Duodenal mucosa (tissue), 2 donors: ENCODE measurements at regions not wholly inside any gene's neighbourhood (a gene's known extent, or its start where the extent isn't known, plus 50 kb on each side); places are given as distances from the start of the nearest gene placed in this dataset.

Source experiments
- H3K27ac ChIP-seq: one replicate; pipeline ENCODE4 v1.7.0; 2013; ENCODE audit warnings: low read depth, low read length
- H3K27me3 ChIP-seq, 2 donors: one replicate each; pipeline ENCODE4 v1.7.0; 2013; ENCODE audit warnings: low read length in 2 of 2, control low read depth in 1 of 2; ENCODE audit not compliant: insufficient read depth in 2 of 2, control insufficient read depth in 1 of 2
- H3K36me3 ChIP-seq, 2 donors: one replicate each; pipeline ENCODE4 v1.7.0; 2013; ENCODE audit warnings: low read length in 2 of 2, control low read depth in 1 of 2; ENCODE audit not compliant: insufficient read depth in 2 of 2, control insufficient read depth in 1 of 2
- H3K4me1 ChIP-seq, 2 donors: one replicate each; pipeline ENCODE4 v1.7.0; 2013; ENCODE audit warnings: low read length in 2 of 2, control low read depth in 1 of 2; ENCODE audit not compliant: insufficient read depth in 2 of 2, control insufficient read depth in 1 of 2
- H3K4me3 ChIP-seq, 2 donors: one replicate each; pipeline ENCODE4 v1.7.0; 2013; ENCODE audit warnings: low read length in 2 of 2, low read depth in 1 of 2
- H3K9ac ChIP-seq, 2 donors: one replicate each; pipeline ENCODE4 v1.7.0; 2013; ENCODE audit warnings: low read length in 2 of 2, low read depth in 1 of 2
- H3K9me3 ChIP-seq, 2 donors: one replicate each; pipeline ENCODE4 v1.7.0; 2013; ENCODE audit warnings: low read length in 2 of 2, control low read depth in 1 of 2; ENCODE audit not compliant: control insufficient read depth in 1 of 2

GRCh38 chr1:239616673-239617072, 230.3 kb downstream of the CHRM3 start:
- no peaks in the 10 kb centered on the region for H3K36me3 ChIP-seq
- no peak overlapping the region for H3K27ac ChIP-seq
- H3K9me3 ChIP-seq: no peaks in the 10 kb centered on the region
- H3K9ac ChIP-seq: no peak overlapping the region
- no peaks in the 10 kb centered on the region for H3K4me1 ChIP-seq
- no peak overlapping the region for H3K4me3 ChIP-seq
- H3K27me3 ChIP-seq: no peaks in the 10 kb centered on the region

DNA sequence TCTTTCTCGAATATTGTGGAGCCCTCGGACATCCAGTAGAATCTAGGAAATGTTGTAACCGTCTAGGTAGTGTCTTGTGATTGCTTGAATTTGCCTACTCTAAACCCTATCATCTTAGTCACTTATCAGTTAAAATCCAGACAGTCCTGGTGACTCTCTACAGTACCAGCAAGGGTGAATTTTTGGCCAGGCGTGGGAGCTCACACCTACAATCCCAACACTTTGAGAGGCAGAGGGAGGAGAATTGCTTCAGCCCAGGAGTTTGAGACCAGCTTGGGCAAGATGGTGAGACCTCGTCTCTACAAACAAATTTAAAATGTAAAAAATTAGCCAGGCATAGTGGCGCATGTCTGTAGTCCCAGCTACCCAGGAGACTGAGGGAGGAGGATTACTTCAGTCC, 230.9 kb downstream of the CHRM3 start:
- Histone ChIP-seq H3K9ac (no peak overlapping the region), H3K27me3 (no peaks in the 10 kb centered on the region), H3K36me3 (no peaks in the 10 kb centered on the region), H3K27ac (no peak overlapping the region), H3K4me1 (no peaks in the 10 kb centered on the region), H3K4me3 (no peak overlapping the region), H3K9me3 (no peaks in the 10 kb centered on the region)

DNA sequence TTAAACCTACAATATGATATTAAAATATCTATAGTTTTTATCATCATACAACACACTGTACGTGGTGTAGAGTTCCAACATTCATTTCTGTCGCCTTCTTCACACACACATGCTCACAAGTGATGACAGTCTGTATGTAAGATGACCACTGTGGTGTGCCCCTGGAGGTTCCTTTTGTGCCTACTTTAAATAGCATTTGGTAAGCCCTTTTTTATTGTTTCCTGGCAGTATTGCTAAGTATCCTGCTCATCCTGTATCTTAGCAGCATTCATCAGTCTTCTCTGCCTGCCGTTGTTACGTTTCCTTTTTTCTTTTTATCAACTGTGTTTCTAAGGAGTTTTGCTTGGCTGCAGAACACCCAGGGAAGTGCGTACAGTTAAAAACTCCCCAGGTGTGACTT, 231.4 kb downstream of the CHRM3 start:
- no peak overlapping the region for H3K4me3 ChIP-seq
- peaks cover 0 to 3% of the 10 kb centered on the region in 2 donors for H3K9me3 ChIP-seq
- no peaks in the 10 kb centered on the region for H3K4me1 ChIP-seq
- H3K27ac ChIP-seq: no peak overlapping the region
- H3K36me3 ChIP-seq: no peaks in the 10 kb centered on the region
- H3K27me3 ChIP-seq: no peaks in the 10 kb centered on the region
- H3K9ac ChIP-seq: no peak overlapping the region

DNA sequence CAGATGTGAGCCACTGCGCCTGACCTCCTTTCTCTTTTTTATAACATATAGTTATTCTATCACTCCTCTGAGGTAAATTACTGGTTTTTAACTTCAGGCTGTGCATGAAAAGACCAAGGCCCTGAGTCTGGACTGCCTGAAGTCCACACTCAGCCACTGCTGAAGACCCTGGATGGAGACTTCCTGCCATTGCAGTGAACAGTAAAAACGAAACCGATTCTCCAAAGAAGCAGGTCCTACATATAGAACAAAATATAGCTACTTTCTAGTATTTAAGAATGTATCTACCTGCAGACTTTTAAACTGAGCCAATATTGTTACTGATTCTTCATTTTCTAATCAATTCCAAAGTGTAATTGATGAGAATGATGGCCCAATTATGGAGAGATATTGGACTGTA, 232.8 kb downstream of the CHRM3 start:
- Histone ChIP-seq H3K27ac (no peak overlapping the region), H3K4me1 (no peaks in the 10 kb centered on the region), H3K4me3 (no peak overlapping the region), H3K9me3 (peaks cover 0 to 3% of the 10 kb centered on the region in 2 donors), H3K36me3 (no peaks in the 10 kb centered on the region), H3K27me3 (no peaks in the 10 kb centered on the region), H3K9ac (no peak overlapping the region)

DNA sequence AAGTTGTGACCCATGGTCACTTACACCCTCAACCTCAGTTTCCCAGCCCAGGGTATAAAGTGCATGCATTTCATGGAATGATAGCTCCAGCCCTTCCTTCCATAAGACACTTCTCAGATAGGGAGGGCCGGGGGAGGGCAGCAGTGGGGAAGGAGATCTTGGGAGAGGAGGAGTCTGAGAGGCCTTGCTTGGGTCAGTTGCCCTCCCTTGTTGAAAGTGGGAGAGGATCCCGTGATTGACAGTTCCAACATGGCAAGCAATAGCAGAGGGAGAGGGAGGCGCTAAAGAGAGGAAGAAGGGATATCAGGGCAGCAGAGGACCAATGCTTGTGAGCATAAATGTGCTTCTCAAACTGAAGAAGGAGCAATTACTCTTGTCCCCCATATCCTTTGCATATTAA, 244.4 kb downstream of the CHRM3 start:
- no peak overlapping the region for H3K27ac ChIP-seq
- no peak overlapping the region for H3K9ac ChIP-seq
- no peaks in the 10 kb centered on the region for H3K27me3 ChIP-seq
- H3K9me3 ChIP-seq: peaks cover 0 to 3% of the 10 kb centered on the region in 2 donors
- no peaks in the 10 kb centered on the region for H3K36me3 ChIP-seq
- no peak overlapping the region for H3K4me3 ChIP-seq
- no peaks in the 10 kb centered on the region for H3K4me1 ChIP-seq

DNA sequence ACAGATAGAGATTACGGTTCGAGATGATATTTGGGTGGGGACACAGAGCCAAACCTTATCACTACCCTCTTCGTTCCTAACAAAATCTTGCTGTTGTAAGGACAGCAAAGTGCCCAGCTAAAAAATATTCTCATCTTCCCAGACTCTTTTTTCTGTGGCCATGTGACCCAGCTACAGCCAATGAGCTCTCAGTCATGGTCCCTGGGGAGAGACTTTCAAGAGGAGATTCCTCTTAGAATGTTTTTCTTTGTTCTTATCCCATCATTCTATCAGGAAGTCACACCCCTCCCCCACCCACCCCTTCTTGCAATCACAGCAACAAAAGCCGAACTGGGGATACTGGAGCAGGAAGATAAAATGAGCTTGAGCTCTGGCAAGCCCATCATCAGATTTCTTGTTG, 247.1 kb downstream of the CHRM3 start:
- Histone ChIP-seq H3K9ac (no peak overlapping the region), H3K4me1 (no peaks in the 10 kb centered on the region), H3K27me3 (no peaks in the 10 kb centered on the region), H3K9me3 (peaks cover 0 to 3% of the 10 kb centered on the region in 2 donors), H3K27ac (no peak overlapping the region), H3K4me3 (no peak overlapping the region), H3K36me3 (no peaks in the 10 kb centered on the region)

- Histone ChIP-seq H3K9me3 (peaks cover 0 to under 1% of the 10 kb centered on the region in 2 donors), H3K4me3 (no peak overlapping the region), H3K27me3 (no peaks in the 10 kb centered on the region), H3K4me1 (no peaks in the 10 kb centered on the region), H3K36me3 (no peaks in the 10 kb centered on the region), H3K9ac (no peak overlapping the region), H3K27ac (no peak overlapping the region)
Measured at GRCh38 chr1:239635276-239635675, 248.9 kb downstream of the CHRM3 start.

- H3K4me3 ChIP-seq: no peak overlapping the region
- no peak overlapping the region for H3K27ac ChIP-seq
- no peaks in the 10 kb centered on the region for H3K36me3 ChIP-seq
- no peaks in the 10 kb centered on the region for H3K27me3 ChIP-seq
- no peaks in the 10 kb centered on the region for H3K4me1 ChIP-seq
- H3K9ac ChIP-seq: no peak overlapping the region
- H3K9me3 ChIP-seq: no peaks in the 10 kb centered on the region
Measured at GRCh38 chr1:239636347-239636746, 250.0 kb downstream of the CHRM3 start.

- Histone ChIP-seq H3K27ac (no peak overlapping the region), H3K9me3 (no peaks in the 10 kb centered on the region), H3K27me3 (no peaks in the 10 kb centered on the region), H3K9ac (no peak overlapping the region), H3K4me3 (no peak overlapping the region), H3K4me1 (no peaks in the 10 kb centered on the region), H3K36me3 (no peaks in the 10 kb centered on the region)
Measured at GRCh38 chr1:239644604-239645003, 258.2 kb downstream of the CHRM3 start.

GRCh38 chr1:239647045-239647444, 260.7 kb downstream of the CHRM3 start:
- no peak overlapping the region for H3K9ac ChIP-seq
- no peaks in the 10 kb centered on the region for H3K36me3 ChIP-seq
- no peak overlapping the region for H3K27ac ChIP-seq
- H3K4me3 ChIP-seq: no peak overlapping the region
- no peaks in the 10 kb centered on the region for H3K27me3 ChIP-seq
- H3K9me3 ChIP-seq: no peaks in the 10 kb centered on the region
- H3K4me1 ChIP-seq: no peaks in the 10 kb centered on the region

- Histone ChIP-seq H3K9me3 (no peaks in the 10 kb centered on the region), H3K4me1 (no peaks in the 10 kb centered on the region), H3K27me3 (no peaks in the 10 kb centered on the region), H3K27ac (no peak overlapping the region), H3K9ac (no peak overlapping the region), H3K36me3 (no peaks in the 10 kb centered on the region), H3K4me3 (no peak overlapping the region)
Measured at GRCh38 chr1:239647964-239648632, 261.7 kb downstream of the CHRM3 start.
